Smooth muscle cell (in vitro differentiated cells): ENCODE measurements at regions not wholly inside any gene's neighbourhood (a gene's known extent, or its start where the extent isn't known, plus 50 kb on each side); places are given as distances from the start of the nearest gene placed in this dataset.
A peak's percentile ranks its signal among the peaks of the same experiment; 100 is the strongest.

Experiments
- DNase-seq: peaks from one replicate; lab custom pipeline; 2025; ENCODE audit not compliant: unreplicated experiment; lab: John Stamatoyannopoulos, UW
- H2AFZ ChIP-seq: fragments of 200-600 bp; sonication (generic); 2 replicates; pipeline ENCODE4 v1.6.0; 2016; ENCODE audit warnings: antibody characterized with exemption, low read depth, mild to moderate bottlenecking
- H3F3A ChIP-seq: fragments of 200-600 bp; sonication (generic); 2 replicates; pipeline ENCODE4 v1.6.0; 2017; ENCODE audit warnings: antibody characterized with exemption, low read depth
- H3K27ac ChIP-seq: fragments of 200-600 bp; sonication (generic); 2 replicates; pipeline ENCODE4 v1.5.1; 2016; ENCODE audit warnings: low read depth, mild to moderate bottlenecking
- H3K27me3 ChIP-seq: fragments of 200-600 bp; sonication (generic); 2 replicates; pipeline ENCODE4 v1.6.1; 2016; ENCODE audit warnings: low read depth, mild to moderate bottlenecking
- H3K36me3 ChIP-seq: fragments of 200-600 bp; sonication (generic); 2 replicates; pipeline ENCODE4 v1.5.1; 2016; ENCODE audit warnings: low read depth
- H3K4me1 ChIP-seq: fragments of 200-600 bp; sonication (generic); 2 replicates; pipeline ENCODE4 v1.5.1; 2016; ENCODE audit warnings: low read depth
- H3K4me2 ChIP-seq: fragments of 200-600 bp; sonication (generic); 2 replicates; pipeline ENCODE4 v1.6.0; 2016; ENCODE audit warnings: mild to moderate bottlenecking
- H3K4me3 ChIP-seq: fragments of 200-600 bp; sonication (generic); 2 replicates; pipeline ENCODE4 v1.5.1; 2016; ENCODE audit warnings: mild to moderate bottlenecking
- H3K79me2 ChIP-seq: fragments of 200-600 bp; sonication (generic); 2 replicates; pipeline ENCODE4 v1.6.0; 2016; ENCODE audit warnings: low read depth, mild to moderate bottlenecking
- H3K9ac ChIP-seq: fragments of 200-600 bp; sonication (generic); 2 replicates; pipeline ENCODE4 v1.6.0; 2016; ENCODE audit warnings: low read depth
- H3K9me3 ChIP-seq: fragments of 200-600 bp; sonication (generic); replicated peaks from 2 replicates; pipeline ENCODE4 v1.5.1; 2016; ENCODE audit warnings: low read depth
- H4K20me1 ChIP-seq: fragments of 200-600 bp; sonication (generic); 2 replicates; pipeline ENCODE4 v1.6.0; 2016; ENCODE audit warnings: low read depth
- CTCF ChIP-seq: fragments of 200-600 bp; sonication (generic); IDR thresholded peaks from 2 replicates; pipeline ENCODE4 v1.5.1; 2017; ENCODE audit warnings: borderline replicate concordance, mild to moderate bottlenecking, antibody characterized with exemption; ENCODE audit not compliant: insufficient read depth, poor library complexity, severe bottlenecking
- WGBS: methylation state at CpG from one replicate; pipeline ENCODE4 v1.1.7; 2016; ENCODE audit warnings: low lambda C conversion rate; 5-methylcytosine and 5-hydroxymethylcytosine counted together

GRCh38 chr6:4242601-4243000 lies 107.2 kb upstream of the ECI2 start:
- Histone ChIP-seq H3K9ac (no peak overlapping the region), H3K4me2 (no peak overlapping the region), H3K4me1 (no peaks in the 10 kb centered on the region), H2AFZ (no peak overlapping the region), H3K36me3 (no peaks in the 10 kb centered on the region), H3K79me2 (no peaks in the 10 kb centered on the region), H3K27ac (no peak overlapping the region), H3K4me3 (no peak overlapping the region), H3K9me3 (no peaks in the 10 kb centered on the region), H3K27me3 (no peaks in the 10 kb centered on the region), H4K20me1 (no peaks in the 10 kb centered on the region), H3F3A (no peaks in the 10 kb centered on the region)
- TF ChIP-seq CTCF = no peak
- DNase-seq = no peak
- 99% methylated on average over 4 of the region's 4 CpGs for WGBS

GRCh38 chr6:4240148-4240547 lies 104.8 kb upstream of the ECI2 start:
- no peaks in the 10 kb centered on the region for H3K9me3 ChIP-seq
- no peaks in the 10 kb centered on the region for H3F3A ChIP-seq
- H3K36me3 ChIP-seq = no peaks in the 10 kb centered on the region
- no peaks in the 10 kb centered on the region for H3K4me1 ChIP-seq
- no peak for DNase-seq
- H3K9ac ChIP-seq = no peak overlapping the region
- 89% methylated on average over 2 of the region's 2 CpGs for WGBS
- no peak overlapping the region for H2AFZ ChIP-seq
- no peak for TF ChIP-seq CTCF
- no peak overlapping the region for H3K4me2 ChIP-seq
- no peak overlapping the region for H3K4me3 ChIP-seq
- no peaks in the 10 kb centered on the region for H3K27me3 ChIP-seq
- no peaks in the 10 kb centered on the region for H4K20me1 ChIP-seq
- H3K79me2 ChIP-seq = no peaks in the 10 kb centered on the region
- H3K27ac ChIP-seq = no peak overlapping the region

GRCh38 chr6:4225161-4225872 lies 89.9 kb upstream of the ECI2 start:
- Histone ChIP-seq H3F3A (peaks cover 3% of the 10 kb centered on the region), H3K9ac (peak overlapping the region; percentile 76), H3K4me2 (peak overlapping the region; percentile 76), H3K9me3 (no peaks in the 10 kb centered on the region), H3K36me3 (no peaks in the 10 kb centered on the region), H3K27me3 (no peaks in the 10 kb centered on the region), H3K4me1 (peaks cover 5% of the 10 kb centered on the region), H2AFZ (peak overlapping the region; percentile 41), H4K20me1 (no peaks in the 10 kb centered on the region), H3K27ac (peak overlapping the region; percentile 95), H3K79me2 (no peaks in the 10 kb centered on the region), H3K4me3 (no peak overlapping the region)
- TF ChIP-seq CTCF = peak; percentile 28
- no peak for DNase-seq
- WGBS = 54% methylated on average over 9 of the region's 9 CpGs
